Thoracic aorta (tissue), 2 donors: ENCODE measurements at regions not wholly inside any gene's neighbourhood (a gene's known extent, or its start where the extent isn't known, plus 50 kb on each side); places are given as distances from the start of the nearest gene placed in this dataset.
A peak's percentile ranks its signal among the peaks of the same experiment; 100 is the strongest.

Experiments
- ATAC-seq: fragments of 150-250 bp; one replicate; pipeline ENCODE4 v1.8.0; 2017; ENCODE audit warnings: low read depth; ENCODE audit not compliant: insufficient number of reproducible peaks, low FRiP score
- DNase-seq: peaks from one replicate; pipeline ENCODE4 v3.0.0-alpha.2; 2020; ENCODE audit warnings: low spot score
- H3K27ac ChIP-seq, 2 donors: fragments of 200-600 bp; sonication (generic); 1 replicate in 1 of 2; 2 replicates in 1 of 2; pipeline ENCODE4 v1.5.1; 2016; ENCODE audit warnings: mild to moderate bottlenecking in 2 of 2, moderate library complexity in 2 of 2
- H3K27me3 ChIP-seq: fragments of 200-600 bp; sonication (generic); replicated peaks from 2 replicates; pipeline ENCODE4 v1.6.0; 2016; ENCODE audit warnings: mild to moderate bottlenecking; ENCODE audit not compliant: insufficient read depth
- H3K36me3 ChIP-seq: fragments of 200-600 bp; sonication (generic); one replicate; pipeline ENCODE4 v1.5.1; 2016
- H3K4me1 ChIP-seq, 2 donors: fragments of 200-600 bp; sonication (generic); 1 replicate in 1 of 2; 2 replicates in 1 of 2; pipeline versions ENCODE4 v1.5.1 to v1.6.0; 2016; ENCODE audit warnings: low read depth in 2 of 2, mild to moderate bottlenecking in 1 of 2; ENCODE audit not compliant: control insufficient read depth in 1 of 2
- H3K4me3 ChIP-seq: fragments of 200-600 bp; sonication (generic); 2 replicates; pipeline ENCODE4 v1.5.1; 2016; ENCODE audit warnings: mild to moderate bottlenecking
- H3K9me3 ChIP-seq: fragments of 200-600 bp; sonication (generic); 2 replicates; pipeline ENCODE4 v1.5.1; 2016
- TF ChIP-seq, protein P1 (sequence below): fragments of 200-600 bp; sonication (generic); IDR thresholded peaks from one replicate; pipeline ENCODE4 v1.5.1; 2019; ENCODE audit warnings: antibody characterized with exemption

DNA sequence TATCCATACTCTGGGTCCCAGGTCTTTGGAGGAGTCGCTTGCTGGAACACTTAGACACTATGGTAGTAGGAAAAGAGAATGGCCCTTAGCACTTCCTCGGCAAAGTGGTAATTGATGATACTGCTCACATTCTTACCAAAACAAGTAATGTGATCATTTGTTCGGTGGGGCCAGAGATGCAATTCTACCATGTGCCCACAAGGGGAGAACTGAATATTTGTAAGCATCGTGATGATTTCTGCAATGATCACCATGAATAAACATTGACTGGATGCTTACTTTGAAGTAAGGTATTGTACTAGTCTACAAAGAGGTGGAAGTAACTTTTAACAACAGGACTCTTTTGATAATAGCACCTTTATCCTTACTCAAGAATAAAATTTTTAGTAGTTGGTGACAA lies 109.7 kb downstream of the CD8B2 start:
- ATAC-seq = no peak

DNA sequence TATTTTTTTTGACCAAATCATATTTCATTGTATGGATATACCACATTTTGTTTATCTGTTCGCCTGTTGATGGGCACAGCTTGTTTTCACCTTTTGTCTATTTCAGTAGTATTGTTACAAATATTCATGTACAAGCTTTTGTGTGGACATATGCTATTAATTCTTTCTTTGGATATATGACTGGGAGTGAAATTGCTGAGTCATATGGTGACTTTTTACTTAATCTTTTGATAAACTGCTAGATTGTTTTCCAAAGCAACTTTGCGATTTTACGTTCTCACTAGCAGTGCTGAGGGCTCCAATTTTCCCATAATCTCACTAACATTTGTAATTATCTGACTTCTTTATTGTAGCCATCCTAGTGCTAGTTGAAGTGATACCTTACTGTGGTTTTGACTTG lies 112.4 kb downstream of the CD8B2 start:
- no peak overlapping the region for H3K27ac ChIP-seq
- H3K36me3 ChIP-seq = no peaks in the 10 kb centered on the region
- H3K4me1 ChIP-seq = no peaks in the 10 kb centered on the region
- TF ChIP-seq, protein P1, sequence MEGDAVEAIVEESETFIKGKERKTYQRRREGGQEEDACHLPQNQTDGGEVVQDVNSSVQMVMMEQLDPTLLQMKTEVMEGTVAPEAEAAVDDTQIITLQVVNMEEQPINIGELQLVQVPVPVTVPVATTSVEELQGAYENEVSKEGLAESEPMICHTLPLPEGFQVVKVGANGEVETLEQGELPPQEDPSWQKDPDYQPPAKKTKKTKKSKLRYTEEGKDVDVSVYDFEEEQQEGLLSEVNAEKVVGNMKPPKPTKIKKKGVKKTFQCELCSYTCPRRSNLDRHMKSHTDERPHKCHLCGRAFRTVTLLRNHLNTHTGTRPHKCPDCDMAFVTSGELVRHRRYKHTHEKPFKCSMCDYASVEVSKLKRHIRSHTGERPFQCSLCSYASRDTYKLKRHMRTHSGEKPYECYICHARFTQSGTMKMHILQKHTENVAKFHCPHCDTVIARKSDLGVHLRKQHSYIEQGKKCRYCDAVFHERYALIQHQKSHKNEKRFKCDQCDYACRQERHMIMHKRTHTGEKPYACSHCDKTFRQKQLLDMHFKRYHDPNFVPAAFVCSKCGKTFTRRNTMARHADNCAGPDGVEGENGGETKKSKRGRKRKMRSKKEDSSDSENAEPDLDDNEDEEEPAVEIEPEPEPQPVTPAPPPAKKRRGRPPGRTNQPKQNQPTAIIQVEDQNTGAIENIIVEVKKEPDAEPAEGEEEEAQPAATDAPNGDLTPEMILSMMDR = no peak
- H3K9me3 ChIP-seq = no peaks in the 10 kb centered on the region
- DNase-seq (no peak), ATAC-seq (no peak)
- no peak overlapping the region for H3K4me3 ChIP-seq
- no peaks in the 10 kb centered on the region for H3K27me3 ChIP-seq

More for the DNA sequence above, 109.7 kb downstream of the CD8B2 start:
- DNase-seq = no peak
- TF ChIP-seq, protein P1 = peak; percentile 30
- H3K4me3 ChIP-seq = no peak overlapping the region
- no peaks in the 10 kb centered on the region for H3K27me3 ChIP-seq
- H3K36me3 ChIP-seq = no peaks in the 10 kb centered on the region
- H3K27ac ChIP-seq = no peak overlapping the region
- H3K9me3 ChIP-seq = no peaks in the 10 kb centered on the region
- H3K4me1 ChIP-seq = no peaks in the 10 kb centered on the region

DNA sequence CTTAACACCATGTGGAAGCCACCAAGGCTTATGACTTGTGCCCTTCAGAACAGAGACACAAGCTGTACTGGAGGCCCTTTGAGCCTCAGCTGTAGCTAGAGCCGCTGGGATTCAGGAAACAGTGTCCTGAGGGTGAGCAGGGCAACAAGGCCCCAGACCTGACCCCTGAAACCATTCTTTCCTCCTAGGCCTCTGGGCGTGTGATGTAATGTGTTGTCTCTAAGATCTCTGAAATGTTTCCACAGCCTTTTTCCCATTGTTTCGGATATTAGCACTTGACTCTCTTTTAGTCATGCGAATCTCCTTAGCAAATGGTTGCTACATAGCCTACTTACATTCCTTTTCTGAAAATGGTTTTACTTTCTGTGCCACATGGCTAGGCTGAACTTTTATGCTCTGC lies 114.9 kb downstream of the CD8B2 start:
- Histone ChIP-seq H3K36me3 (no peaks in the 10 kb centered on the region), H3K4me3 (no peak overlapping the region), H3K27ac (no peak overlapping the region), H3K27me3 (no peaks in the 10 kb centered on the region), H3K4me1 (no peaks in the 10 kb centered on the region), H3K9me3 (no peaks in the 10 kb centered on the region)
- DNase-seq = no peak
- ATAC-seq = no peak
- TF ChIP-seq, protein P1 = no peak

DNA sequence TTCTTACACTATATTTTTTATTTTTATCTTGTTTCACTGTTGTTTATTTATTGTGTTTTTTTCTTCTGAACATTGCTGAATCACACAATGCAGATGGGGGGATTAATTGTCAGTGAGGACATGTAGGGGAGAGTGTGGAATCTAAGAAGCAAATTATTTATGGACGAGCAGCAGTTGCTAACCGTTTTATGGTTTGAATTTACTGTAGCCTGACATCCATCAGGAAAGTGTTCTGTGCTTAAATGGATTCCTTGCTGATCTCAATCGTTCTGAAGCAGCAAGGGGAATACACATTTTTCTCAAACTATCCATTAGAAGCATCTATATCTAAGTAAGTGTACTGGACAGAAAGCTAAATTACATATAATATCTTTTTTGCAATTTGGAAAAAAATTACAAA lies 119.5 kb downstream of the CD8B2 start:
- DNase-seq (no peak), ATAC-seq (no peak)
- H3K27ac ChIP-seq = no peak overlapping the region
- no peaks in the 10 kb centered on the region for H3K4me1 ChIP-seq
- no peaks in the 10 kb centered on the region for H3K9me3 ChIP-seq
- TF ChIP-seq, protein P1 = no peak
- no peaks in the 10 kb centered on the region for H3K36me3 ChIP-seq
- no peaks in the 10 kb centered on the region for H3K27me3 ChIP-seq
- no peak overlapping the region for H3K4me3 ChIP-seq

DNA sequence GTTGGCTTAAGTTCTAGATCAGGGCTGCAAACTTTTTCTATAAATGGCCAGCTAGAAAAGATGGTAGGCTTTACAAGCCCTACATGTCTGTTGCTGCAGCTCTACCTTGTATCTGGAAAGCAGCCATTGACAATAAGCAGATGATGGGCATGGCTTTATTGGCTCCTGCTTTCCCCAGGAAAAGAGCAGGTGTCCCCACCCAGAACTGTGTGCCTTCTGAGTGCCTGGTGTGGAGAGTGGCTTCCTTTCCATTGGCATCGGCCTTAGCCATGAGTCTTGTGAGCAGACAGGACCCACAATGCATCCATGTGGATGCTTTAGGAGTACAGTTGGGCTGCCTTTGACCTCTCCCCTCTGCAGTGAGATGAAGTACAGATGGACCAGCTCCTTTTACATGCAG lies 120.2 kb downstream of the CD8B2 start:
- no peaks in the 10 kb centered on the region for H3K36me3 ChIP-seq

More for the DNA sequence above, 120.2 kb downstream of the CD8B2 start:
- DNase-seq (no peak), ATAC-seq (no peak)
- no peak overlapping the region for H3K27ac ChIP-seq
- H3K27me3 ChIP-seq = no peaks in the 10 kb centered on the region
- no peaks in the 10 kb centered on the region for H3K4me1 ChIP-seq
- no peaks in the 10 kb centered on the region for H3K9me3 ChIP-seq
- TF ChIP-seq, protein P1 = no peak
- H3K4me3 ChIP-seq = no peak overlapping the region
